Endothelial cell of umbilical vein (primary cell): ENCODE measurements at regions not wholly inside any gene's neighbourhood (a gene's known extent, or its start where the extent isn't known, plus 50 kb on each side); places are given as distances from the start of the nearest gene placed in this dataset.
"Not testable (repeated sequence)": the region's sequence is repeated elsewhere in the genome, so short reads cannot be mapped to it uniquely, and the experiment has no call there.

Experiments
- CTCF ChIP-seq, 2 donors: IDR thresholded peaks; 1 replicate in 1 of 2; 2 replicates in 1 of 2; pipeline ENCODE4 v1.5.1; 2011; ENCODE audit warnings: low read length in 2 of 2, mild to moderate bottlenecking in 2 of 2, moderate library complexity in 2 of 2, control low read depth in 1 of 2, inconsistent platforms in 1 of 2, low read depth in 1 of 2; ENCODE audit not compliant: insufficient read depth in 1 of 2; ENCODE audit errors: extremely low read depth in 1 of 2
- MYC ChIP-seq: IDR thresholded peaks from one replicate; pipeline ENCODE4 v1.6.1; 2011; ENCODE audit warnings: mild to moderate bottlenecking, low read depth, low read length

- not testable (repeated sequence) for TF ChIP-seq MYC; CTCF (IDR thresholded peaks at IDR 0.05; ENCODE audit: extremely low read depth in 1 of 2, insufficient read depth in 1 of 2, low read depth in 1 of 2, low read length in 2 of 2)
These were observed 81.2 kb upstream of the FAM153A start for GRCh38 chr5:177863822-177864446.
